ENCODE measurements at regions not wholly inside any gene's neighbourhood (a gene's known extent, or its start where the extent isn't known, plus 50 kb on each side); places are given as distances from the start of the nearest gene placed in this dataset.

DNA sequence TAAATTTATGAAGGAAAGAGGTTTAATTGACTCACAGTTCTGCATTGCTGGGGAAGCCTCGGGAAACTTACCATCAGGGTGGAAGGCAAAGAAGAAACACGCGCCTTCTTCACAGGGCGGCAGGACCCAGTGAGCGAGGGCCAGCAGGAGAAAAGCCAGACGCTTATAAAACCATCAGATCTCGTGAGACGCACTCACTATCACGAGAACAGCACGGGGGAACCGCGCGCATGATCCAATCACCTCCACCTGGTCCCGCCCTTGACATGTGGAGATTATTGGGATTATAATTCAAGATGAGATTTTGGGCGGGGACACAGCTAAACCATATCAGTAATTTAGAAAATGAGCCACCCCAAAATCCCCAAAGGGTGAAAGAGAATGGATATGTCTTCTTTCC is 187.1 kb downstream of the RAP2A start:
- TF ChIP-seq POLR2A (IDR thresholded peaks at IDR 0.05; ENCODE audit: low read length) (no peak), CEBPB (IDR thresholded peaks at IDR 0.05) (no peak), CTCF (IDR thresholded peaks at IDR 0.05) (no peak), SMC3 (IDR thresholded peaks at IDR 0.05) (no peak), MAZ (IDR thresholded peaks at IDR 0.05; ENCODE audit: borderline replicate concordance, low read depth, low read length) (no peak), ZSCAN20 (CRISPR knock-in tag; IDR thresholded peaks at IDR 0.05) (no peak), FOSL2 (IDR thresholded peaks at IDR 0.05) (no peak), FOSL2 (CRISPR knock-in tag; IDR thresholded peaks at IDR 0.05) (no peak)

All from A549 (cell line).